ENCODE measurements at regions not wholly inside any gene's neighbourhood (a gene's known extent, or its start where the extent isn't known, plus 50 kb on each side); places are given as distances from the start of the nearest gene placed in this dataset.

- no peaks in the 10 kb centered on the region for H3K27me3 Mint-ChIP-seq
- ATAC-seq (ENCODE audit: low read depth in 2 of 2) (no peak), DNase-seq (no peak)
- no peak overlapping the region for H3K27ac Mint-ChIP-seq
- no peak overlapping the region for H3K4me3 Mint-ChIP-seq
- H3K36me3 Mint-ChIP-seq = no peaks in the 10 kb centered on the region
- H3K4me1 Mint-ChIP-seq = no peaks in the 10 kb centered on the region
- peaks cover 4 to 21% (median 7%) of the 10 kb centered on the region in 7 donors for H3K9me3 Mint-ChIP-seq
These were observed 85.7 kb upstream of the GALNT13 start for GRCh38 chr2:153786016-153786415.

GRCh38 chr2:153787612-153788011 lies 84.1 kb upstream of the GALNT13 start:
- Mint-ChIP-seq H3K36me3 (no peaks in the 10 kb centered on the region), H3K9me3 (peaks cover 4 to 25% (median 11%) of the 10 kb centered on the region in 7 donors), H3K27ac (no peak overlapping the region), H3K27me3 (no peaks in the 10 kb centered on the region), H3K4me1 (no peaks in the 10 kb centered on the region), H3K4me3 (no peak overlapping the region)
- DNase-seq (no peak), ATAC-seq (ENCODE audit: low read depth in 2 of 2) (no peak)

DNA sequence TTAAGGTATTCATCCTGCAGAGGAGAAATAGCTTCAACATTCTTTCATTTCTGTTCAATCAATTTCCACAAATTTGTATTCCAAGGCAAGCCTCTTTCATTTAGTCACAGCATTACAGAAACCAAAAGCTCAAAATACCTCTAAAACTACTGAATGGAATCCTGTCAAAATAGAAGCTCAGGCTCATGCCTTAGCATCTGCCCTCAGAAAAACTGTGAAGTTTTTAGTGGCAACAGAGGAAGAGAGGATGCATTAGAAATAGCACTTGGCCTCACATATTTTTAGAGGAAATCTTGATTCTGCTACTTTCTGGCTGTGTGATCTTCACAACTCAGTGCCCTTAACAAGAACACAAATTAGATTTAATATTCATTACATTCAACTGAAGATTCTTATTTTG lies 69.1 kb upstream of the GALNT13 start:
- Mint-ChIP-seq H3K27ac (no peak overlapping the region), H3K4me1 (no peaks in the 10 kb centered on the region), H3K4me3 (no peak overlapping the region), H3K36me3 (no peaks in the 10 kb centered on the region), H3K27me3 (no peaks in the 10 kb centered on the region), H3K9me3 (peaks cover 0 to 2% (median 0%) of the 10 kb centered on the region in 7 donors)
- no peak for DNase-seq
- ATAC-seq (ENCODE audit: low read depth in 2 of 2) = no peak

DNA sequence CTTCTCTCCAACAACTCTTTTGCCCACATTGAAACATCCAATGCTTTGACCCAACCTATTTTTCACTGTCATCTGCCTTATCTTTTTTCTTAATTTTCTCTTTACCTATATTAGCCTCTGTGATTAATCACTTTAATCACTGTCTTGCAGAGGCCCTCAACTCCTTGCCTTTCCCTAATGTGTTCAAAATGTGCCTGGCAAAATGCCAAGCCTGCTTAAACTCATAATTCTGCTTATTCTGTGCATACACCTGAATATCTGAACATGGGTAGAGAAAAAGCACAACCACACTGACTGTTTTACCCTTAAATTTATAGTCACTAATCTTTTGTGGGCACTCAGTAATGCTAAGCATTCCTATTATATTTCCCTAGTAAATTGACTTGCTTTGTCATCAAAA lies 63.0 kb upstream of the GALNT13 start:
- Mint-ChIP-seq H3K9me3 (peaks cover 0 to 4% (median 0%) of the 10 kb centered on the region in 7 donors), H3K4me1 (no peaks in the 10 kb centered on the region), H3K36me3 (no peaks in the 10 kb centered on the region), H3K27me3 (no peaks in the 10 kb centered on the region), H3K27ac (no peak overlapping the region), H3K4me3 (no peak overlapping the region)
- ATAC-seq (ENCODE audit: low read depth in 2 of 2) (no peak), DNase-seq (no peak)

DNA sequence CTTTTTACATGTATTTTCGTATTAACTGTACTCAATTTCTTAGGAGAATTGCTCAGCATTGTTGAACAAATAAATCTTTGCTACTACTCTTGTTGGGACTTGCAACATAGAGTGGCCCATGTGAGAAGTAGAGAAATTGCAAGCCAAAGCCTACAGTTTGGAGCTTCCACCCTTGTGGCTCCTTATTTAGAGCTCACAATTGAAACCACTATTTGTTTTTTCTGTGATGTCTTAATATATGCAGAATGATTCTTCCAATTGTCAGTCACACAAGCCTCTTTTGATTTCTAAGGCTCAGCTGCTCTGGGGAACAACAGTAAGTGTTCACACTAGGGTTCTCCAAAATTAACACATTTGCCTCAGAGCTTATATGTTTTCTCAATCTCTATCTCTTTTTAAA lies 60.2 kb upstream of the GALNT13 start:
- H3K4me1 Mint-ChIP-seq = no peaks in the 10 kb centered on the region
- no peak overlapping the region for H3K27ac Mint-ChIP-seq
- ATAC-seq (ENCODE audit: low read depth in 2 of 2) (no peak), DNase-seq (no peak)
- no peaks in the 10 kb centered on the region for H3K36me3 Mint-ChIP-seq
- peaks cover 0 to 6% (median 0%) of the 10 kb centered on the region in 7 donors for H3K9me3 Mint-ChIP-seq
- no peak overlapping the region for H3K4me3 Mint-ChIP-seq
- H3K27me3 Mint-ChIP-seq = no peaks in the 10 kb centered on the region

DNA sequence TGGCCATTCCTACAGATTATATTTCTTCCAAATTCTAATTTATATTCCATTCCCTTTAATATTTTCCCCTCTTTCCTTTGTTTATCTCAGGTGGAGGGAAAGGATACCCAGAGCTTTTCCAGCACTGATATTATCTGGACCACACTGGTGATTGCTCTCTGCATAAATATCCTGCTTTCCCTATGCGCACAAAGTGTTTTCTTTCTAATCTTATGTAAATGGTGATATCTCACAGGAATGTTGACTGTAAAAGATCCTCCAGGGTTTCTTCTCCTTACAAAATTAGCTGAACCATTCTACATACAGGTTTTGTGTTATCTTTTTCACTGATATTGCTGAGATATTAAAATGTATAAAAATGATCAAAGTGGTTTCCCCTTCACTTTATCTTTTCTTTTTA lies 59.1 kb upstream of the GALNT13 start:
- DNase-seq (no peak), ATAC-seq (ENCODE audit: low read depth in 2 of 2) (no peak)
- Mint-ChIP-seq H3K36me3 (no peaks in the 10 kb centered on the region), H3K27me3 (no peaks in the 10 kb centered on the region), H3K4me1 (no peaks in the 10 kb centered on the region), H3K4me3 (no peak overlapping the region), H3K27ac (no peak overlapping the region), H3K9me3 (peaks cover 0 to 10% (median 0%) of the 10 kb centered on the region in 7 donors)

DNA sequence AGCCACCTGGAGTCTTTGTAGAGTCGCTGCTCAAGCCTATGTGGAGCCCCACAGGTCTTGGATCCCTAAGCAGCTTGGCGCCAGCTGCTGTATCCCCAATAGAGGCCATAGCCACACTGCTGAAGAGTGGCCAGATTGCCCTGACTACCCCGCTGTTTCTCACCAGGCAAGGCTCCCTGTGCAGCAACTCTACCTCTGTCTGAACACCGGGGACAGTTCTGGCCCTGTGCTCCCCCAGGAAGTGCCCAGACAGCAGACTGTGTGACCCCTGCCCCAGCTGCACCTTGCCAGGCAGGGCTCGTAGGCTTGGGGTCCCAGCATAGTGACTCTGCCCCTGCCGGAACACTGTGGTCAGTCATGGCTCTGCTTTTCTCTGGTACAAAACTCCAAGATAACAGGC lies 53.5 kb upstream of the GALNT13 start:
- Mint-ChIP-seq H3K27ac (no peak overlapping the region), H3K4me3 (no peak overlapping the region), H3K36me3 (no peaks in the 10 kb centered on the region), H3K9me3 (peaks cover 0 to 13% (median 5%) of the 10 kb centered on the region in 7 donors), H3K4me1 (no peaks in the 10 kb centered on the region), H3K27me3 (no peaks in the 10 kb centered on the region)
- DNase-seq (no peak), ATAC-seq (ENCODE audit: low read depth in 2 of 2) (no peak)

DNA sequence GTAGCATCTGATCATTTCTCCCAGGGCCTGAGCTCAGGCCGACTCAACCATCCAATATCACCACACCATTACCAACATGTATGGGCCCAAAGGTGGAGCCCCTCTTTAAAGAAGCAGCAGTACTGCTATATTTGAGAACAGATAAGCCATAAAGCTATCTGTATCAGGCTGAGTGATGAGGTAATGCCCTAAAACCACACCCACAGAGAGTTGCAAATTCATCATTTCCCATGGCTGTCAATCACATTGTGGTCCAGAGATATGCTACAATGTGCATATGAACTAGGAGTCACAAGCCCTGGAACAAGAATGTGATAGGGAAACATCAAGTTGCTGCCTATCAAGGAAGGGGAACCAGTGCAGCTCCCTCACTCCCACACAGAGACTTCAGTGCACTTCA lies 52.6 kb upstream of the GALNT13 start:
- Mint-ChIP-seq H3K4me1 (no peaks in the 10 kb centered on the region), H3K36me3 (no peaks in the 10 kb centered on the region), H3K27me3 (no peaks in the 10 kb centered on the region), H3K4me3 (no peak overlapping the region), H3K9me3 (peaks cover 0 to 13% (median 5%) of the 10 kb centered on the region in 7 donors), H3K27ac (no peak overlapping the region)
- ATAC-seq (ENCODE audit: low read depth in 2 of 2) = no peak
- DNase-seq = no peak

DNA sequence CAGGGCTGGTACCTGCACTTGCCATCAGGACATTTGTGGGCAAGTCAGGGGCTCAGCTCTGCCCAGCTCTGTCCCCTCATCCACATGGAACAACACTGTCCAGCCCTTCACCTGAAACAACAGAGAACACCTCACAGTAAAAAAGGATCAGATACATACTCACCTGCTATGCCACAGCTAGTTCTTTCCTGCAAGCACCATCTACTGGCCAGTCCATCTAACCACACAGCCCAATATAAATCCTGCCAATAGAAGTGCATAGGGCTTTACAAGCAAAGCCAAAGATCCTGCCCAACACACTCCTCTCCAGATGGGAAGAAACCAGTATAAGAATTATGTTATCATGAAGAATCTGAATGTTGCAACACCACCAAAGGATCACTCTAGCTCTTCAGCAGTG lies 52.2 kb upstream of the GALNT13 start:
- Mint-ChIP-seq H3K36me3 (no peaks in the 10 kb centered on the region), H3K4me1 (no peaks in the 10 kb centered on the region), H3K27ac (no peak overlapping the region), H3K4me3 (peak overlapping the region in 1 of 8 donors; percentile 40), H3K27me3 (no peaks in the 10 kb centered on the region), H3K9me3 (peaks cover 0 to 13% (median 5%) of the 10 kb centered on the region in 7 donors)
- DNase-seq (no peak), ATAC-seq (ENCODE audit: low read depth in 2 of 2) (no peak)
